HG03354 (cell line): ENCODE measurements at regions not wholly inside any gene's neighbourhood (a gene's known extent, or its start where the extent isn't known, plus 50 kb on each side); places are given as distances from the start of the nearest gene placed in this dataset.
"Not testable (repeated sequence)": the region's sequence is repeated elsewhere in the genome, so short reads cannot be mapped to it uniquely, and the experiment has no call there.

Source experiments
- ATAC-seq: cut with Tn5 transposase; IDR thresholded peaks from one replicate; pipeline ENCODE4 v1.9.1; 2021; ENCODE audit warnings: mild to moderate bottlenecking; ENCODE audit not compliant: unreplicated experiment, poor library complexity, severe bottlenecking

GRCh38 chr6:125577124-125577662, 172.2 kb upstream of the HEY2 start:
- ATAC-seq = no peak

- no peak for ATAC-seq
Measured at GRCh38 chr6:125584468-125584939, 164.9 kb upstream of the HEY2 start.

- ATAC-seq = no peak
Measured at GRCh38 chr6:125585470-125585869, 164.0 kb upstream of the HEY2 start.

- ATAC-seq = no peak
Measured at GRCh38 chr6:125586074-125586473, 163.4 kb upstream of the HEY2 start.

- no peak for ATAC-seq
Measured at GRCh38 chr6:125586605-125587004, 162.8 kb upstream of the HEY2 start.

DNA sequence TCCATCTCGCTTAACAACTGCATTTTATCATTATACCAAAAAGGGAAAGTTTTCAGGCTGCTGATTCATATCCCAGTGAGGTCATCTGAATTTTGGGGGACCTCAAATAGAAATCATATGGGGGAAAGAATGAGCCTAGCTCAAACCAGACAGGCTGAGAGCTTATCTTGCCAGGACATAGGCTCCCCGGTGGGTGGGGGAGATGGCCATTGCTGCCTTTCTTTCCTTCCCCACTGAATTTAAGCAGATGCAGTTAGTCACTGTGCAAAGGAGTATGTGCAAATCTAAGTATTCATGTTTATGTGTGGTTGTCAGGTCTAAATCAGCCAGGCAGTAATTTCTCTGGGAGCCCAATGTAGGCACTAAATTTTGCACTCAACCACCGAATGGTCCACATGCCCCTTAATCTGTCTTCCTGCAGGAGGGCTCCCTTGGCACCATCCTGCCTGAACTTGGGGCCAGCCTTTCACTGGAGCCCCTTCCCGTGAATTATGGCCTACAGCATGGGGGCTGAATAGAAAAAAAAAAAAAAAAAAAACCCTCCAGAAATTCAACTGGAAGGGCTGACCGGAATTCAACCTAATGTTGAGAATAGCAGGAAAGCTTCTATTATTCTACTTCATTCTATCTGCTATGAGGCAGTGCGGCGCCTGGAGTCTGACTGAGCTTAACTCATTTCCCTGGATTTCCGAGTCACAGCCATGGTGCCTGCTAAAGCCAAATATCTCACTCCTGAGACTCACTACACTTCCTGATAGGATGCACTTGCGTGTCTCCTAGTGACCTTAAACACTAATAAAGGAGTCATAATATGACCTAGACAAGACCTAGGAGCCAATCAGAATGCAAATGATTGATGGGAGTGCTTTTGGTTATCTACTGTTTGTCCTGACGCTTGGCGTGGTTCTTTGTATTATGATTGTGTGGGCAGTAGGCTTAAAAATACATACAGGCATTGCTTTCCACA, 161.5 kb upstream of the HEY2 start:
- ATAC-seq = no peak

- ATAC-seq = not testable (repeated sequence)
Measured at GRCh38 chr6:125591796-125592195, 157.6 kb upstream of the HEY2 start.

DNA sequence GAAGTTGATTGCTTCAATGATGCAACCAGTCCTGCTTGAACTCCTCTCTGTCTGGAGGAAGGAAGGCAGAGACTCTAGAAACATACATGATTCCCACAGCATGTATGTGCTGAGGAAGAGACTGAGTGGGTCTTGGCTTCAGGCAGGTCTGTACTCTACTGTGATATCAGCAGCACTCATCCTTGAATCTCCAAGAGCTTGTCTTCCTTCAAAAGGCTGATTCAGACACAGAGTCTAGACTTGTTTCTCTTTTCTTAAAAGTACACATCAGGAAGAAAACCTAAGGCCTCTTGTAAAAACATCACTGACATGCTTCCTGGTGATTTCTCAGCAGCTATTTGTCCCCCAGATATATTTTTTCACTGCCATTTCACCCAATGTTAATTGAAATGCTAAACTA, 155.7 kb upstream of the HEY2 start:
- ATAC-seq = no peak

DNA sequence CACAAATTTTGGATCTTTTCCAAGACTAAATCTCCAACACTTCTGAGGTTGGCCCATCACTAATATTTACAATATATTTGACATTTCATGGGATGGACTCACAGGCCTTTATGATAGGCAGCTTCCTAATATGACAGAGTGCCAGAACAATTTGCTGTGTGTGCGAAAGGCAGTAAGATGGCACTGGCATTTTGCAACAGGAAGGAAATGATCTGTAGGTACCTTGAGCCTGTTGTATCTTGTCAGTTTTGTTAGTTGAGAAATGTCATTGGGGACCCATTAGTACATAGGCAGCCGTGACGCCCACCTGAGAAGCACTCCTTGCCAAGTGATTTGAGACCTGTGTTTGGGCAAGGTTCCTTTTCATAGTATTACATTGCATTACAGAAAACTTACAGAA, 153.4 kb upstream of the HEY2 start:
- no peak for ATAC-seq

DNA sequence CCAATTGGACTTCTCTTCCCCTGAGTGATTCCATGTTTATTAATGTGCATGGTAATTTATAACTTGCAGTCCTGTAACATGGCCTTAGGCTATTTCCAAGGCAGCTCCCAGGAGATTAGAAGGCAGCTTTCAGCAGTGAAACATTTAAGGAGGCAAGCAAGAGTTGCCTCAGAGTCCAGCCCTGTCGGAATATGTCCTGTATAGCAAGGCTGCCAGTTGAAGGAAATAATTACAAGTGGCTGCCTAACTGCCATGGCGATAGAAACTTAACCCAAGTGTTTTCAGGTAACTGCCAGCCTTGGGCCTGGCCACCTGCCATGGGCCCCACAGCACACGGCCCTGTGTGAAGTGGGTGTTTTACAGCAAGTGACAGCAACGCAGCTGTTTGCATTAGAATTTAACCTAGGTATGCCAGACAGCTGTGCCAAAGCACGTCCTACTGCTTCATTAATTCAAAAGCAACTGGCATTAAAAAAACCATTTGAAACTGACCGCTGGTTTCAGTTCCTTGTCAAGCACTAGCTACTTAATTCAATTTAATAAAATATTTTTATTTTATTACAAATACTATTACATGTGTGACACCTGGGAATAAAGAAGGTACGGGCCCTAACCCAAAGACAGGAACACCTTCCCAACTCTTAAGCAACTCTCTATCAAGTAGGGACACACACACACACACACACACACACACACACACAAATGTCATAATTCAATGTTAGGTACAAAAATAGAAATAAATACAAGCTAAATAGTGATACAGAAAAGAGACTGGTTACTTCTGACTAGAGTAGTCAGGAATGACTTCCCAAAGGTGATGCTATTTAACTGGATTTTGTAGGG, 151.8 kb upstream of the HEY2 start:
- peak; percentile 79 for ATAC-seq

DNA sequence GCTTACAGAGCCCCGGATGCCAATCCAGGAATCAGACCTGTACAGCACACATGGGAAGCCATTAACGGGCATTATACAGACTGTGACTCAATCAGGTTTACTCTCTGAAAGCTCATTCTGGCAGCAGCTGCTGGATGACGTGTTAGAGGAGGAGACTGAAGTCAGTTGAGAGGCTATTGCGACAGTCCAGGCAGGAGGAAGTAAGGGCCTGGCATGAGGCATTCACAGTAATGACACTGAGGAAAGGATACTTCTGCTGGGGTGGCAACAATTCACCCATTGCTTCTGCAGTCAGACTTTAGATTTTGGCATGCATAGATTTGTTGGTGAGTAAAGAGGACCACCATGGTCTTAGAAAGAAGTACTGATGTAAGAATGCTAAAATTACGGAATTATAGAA, 151.0 kb upstream of the HEY2 start:
- no peak for ATAC-seq

DNA sequence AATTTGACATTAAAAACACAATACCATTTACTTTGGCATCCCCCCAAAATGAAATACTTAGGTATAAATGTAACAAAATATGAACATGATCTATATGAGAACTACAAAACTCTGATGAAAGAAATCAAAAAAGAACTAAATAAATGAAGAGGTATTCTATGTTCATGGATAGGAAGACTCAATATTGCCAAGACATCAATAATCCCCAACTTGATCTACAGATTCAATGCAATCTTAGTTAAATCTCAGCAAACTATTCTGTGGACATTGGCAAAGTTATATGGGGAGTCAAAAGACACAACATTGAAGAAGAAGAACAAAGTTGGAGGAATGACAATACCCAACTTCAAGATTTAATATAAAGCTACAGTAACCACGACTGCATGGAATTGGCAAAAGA, 145.2 kb upstream of the HEY2 start:
- no peak for ATAC-seq

GRCh38 chr6:125611573-125612344, 137.7 kb upstream of the HEY2 start:
- ATAC-seq = no peak

- ATAC-seq = no peak
Measured at GRCh38 chr6:125612345-125612846, 137.0 kb upstream of the HEY2 start.

DNA sequence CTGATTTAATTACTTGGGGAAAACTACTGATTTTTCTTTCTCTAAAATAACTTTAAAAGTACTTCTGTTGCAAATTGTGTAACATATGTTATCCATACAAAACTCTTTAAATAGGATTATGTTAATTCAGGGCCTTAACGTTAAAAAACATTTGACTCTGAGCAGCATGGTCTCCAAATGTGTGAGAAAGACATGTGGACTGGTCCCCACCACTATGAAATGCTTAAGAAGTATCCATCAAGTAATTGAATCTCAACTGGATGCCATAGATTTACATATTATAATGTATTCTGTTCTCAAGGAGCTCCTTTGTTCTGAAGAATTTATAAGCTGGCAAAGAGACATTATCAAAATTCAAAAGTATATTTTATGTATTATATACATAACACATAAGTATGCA, 130.8 kb upstream of the HEY2 start:
- no peak for ATAC-seq

DNA sequence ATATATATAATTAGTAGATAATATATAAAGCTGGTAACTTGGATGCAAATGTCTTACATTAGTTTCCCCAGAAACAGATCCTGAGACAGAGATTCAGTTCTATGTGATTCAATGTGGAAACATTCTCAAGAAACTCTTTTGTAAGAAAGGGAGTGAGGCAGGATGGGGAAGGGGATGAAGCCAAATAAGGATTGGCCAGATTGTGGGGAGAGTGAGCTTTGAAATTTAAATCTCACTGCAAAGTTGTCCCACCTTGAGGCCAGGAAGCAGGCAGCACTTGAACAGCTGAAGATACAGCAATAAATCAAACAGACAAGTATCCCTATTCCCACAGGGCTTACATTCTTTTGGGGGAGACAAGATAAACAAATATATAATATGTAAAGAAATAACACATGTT, 126.3 kb upstream of the HEY2 start:
- no peak for ATAC-seq

DNA sequence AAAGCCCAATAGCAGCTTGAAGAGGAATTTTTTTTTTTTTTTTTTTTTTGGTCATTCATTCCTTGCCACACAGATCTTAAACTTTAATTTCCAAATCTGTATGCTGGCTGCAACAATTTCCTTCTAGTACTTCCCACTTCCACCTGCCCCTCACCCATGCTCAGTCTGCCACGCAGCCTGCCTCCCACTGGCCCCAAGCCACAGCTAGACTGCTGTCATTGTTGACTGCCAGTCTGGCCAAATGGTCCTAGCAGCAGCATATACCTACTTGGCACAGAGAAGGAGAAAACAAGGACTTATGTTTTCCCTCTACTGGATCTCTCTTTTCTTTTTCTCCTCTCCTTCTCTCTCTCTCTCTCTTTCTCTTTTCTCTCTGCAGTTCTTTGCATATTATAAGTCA, 118.3 kb upstream of the HEY2 start:
- no peak for ATAC-seq

GRCh38 chr6:125636011-125636410, 113.4 kb upstream of the HEY2 start:
- not testable (repeated sequence) for ATAC-seq

- ATAC-seq = no peak
Measured at GRCh38 chr6:125636671-125637070, 112.8 kb upstream of the HEY2 start.
